GM11168 (cell line): ENCODE measurements at regions not wholly inside any gene's neighbourhood (a gene's known extent, or its start where the extent isn't known, plus 50 kb on each side); places are given as distances from the start of the nearest gene placed in this dataset.

Experiments
- in situ Hi-C: fragments of 300-500 bp; cut with MboI; formaldehyde crosslinking; loops from one replicate; pipeline ENCODE4 v1.12.0; 2022; ENCODE audit warnings: low sequenced_read_pairs; ENCODE audit not compliant: unreplicated experiment

DNA sequence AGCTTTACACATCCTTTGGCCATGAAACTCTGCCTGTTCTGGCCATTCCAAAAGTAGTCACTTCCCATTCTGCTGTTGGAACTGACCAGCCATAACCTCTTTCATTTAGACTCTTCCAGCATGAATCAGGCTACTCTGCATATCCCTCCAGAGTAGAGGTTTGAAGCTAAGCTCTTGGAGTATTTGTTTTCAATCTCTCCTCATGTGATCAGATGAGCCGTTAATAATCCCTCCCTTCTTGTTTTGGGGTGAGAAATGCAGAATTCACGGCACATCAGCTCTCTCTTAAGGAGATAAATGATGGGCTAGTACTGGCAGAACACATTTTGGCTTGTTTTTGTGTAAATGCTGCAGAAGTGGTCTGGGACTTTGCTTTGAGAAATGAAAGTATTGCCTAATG, 519.9 kb downstream of the PCDH17 start:
- in situ Hi-C loops, result no loop called here

GRCh38 chr13:58160980-58161379, 529.4 kb downstream of the PCDH17 start:
- in situ Hi-C loops, result no loop called here

DNA sequence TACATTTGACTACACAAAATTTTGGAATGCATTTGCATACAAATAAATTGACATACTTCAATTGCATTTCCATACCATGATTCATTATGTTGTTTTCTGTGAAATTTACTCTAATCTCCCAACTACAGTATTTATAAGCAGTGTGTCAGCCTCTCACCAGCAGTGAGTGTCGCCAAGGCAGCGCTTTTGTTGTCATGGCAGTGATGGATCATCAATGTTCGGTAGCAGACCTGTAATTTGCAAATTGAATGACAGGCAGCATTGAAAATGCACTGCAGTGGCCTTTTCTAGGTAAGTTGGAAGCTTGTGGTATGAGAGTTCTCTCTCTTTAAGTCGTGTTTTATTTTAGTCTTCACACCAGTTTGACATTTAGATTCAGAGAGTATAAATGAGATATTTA, 534.1 kb downstream of the PCDH17 start:
- in situ Hi-C loops, result no loop called here

DNA sequence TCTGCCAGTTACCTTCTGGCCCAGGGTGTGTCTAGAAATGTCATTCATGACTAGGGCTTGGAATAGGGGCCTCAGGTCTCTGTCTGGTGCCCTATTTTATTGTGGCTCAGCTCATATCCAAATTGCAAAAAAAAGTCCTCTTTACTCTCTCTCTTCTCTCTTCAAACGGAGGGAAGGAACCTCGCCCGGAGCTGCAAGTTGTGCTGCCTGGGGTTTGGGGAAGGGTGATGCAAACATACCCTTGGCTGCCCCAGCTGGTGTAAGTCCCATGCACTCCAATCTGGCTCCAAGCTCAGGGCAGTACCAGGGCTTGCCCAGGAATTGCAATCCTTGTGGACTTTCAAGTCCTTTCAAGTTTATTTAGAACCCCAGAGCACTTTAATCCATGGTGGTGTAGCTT, 549.6 kb downstream of the PCDH17 start:
- in situ Hi-C loops, result no loop called here

DNA sequence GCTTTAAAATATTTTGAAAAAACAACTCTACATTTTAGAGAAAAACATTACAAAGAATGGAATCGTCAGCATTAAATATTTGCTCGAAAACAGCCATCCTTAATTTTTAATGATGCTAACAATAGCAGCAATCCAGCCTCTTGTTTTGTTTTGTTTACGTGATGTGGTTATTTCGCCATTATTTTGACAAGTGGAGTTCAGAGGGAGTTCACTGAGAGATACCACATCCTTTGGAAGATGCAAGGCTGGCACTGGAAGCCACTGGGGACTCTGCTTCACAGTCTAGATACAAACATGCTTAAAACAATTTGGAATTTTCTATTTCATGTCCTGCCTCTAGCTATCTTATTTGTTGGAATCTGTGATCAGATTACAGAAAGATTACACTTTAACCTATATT, 556.3 kb downstream of the PCDH17 start:
- in situ Hi-C loops, result no loop called here

DNA sequence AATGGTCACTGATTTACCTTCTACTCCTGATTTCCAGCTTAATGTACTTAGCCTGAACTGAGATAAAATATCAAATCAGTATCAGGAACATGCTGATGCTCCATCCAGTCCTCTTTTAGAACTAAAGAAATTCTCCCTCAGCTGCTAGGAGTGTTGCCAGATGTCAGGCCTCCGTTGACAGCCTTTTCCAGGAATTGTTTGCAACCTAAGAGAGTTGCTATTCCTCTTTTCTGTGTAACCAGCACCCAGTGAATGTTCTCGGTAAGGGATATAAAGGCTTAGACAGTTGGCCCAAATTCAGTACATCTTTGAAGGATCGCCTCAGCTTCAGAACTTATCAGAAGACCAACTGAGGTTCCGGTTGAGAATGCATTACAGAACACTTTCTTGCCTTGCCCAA, 559.0 kb downstream of the PCDH17 start:
- in situ Hi-C loops, result no loop called here

GRCh38 chr13:58191754-58192153, 560.2 kb downstream of the PCDH17 start:
- in situ Hi-C loops, result no loop called here

DNA sequence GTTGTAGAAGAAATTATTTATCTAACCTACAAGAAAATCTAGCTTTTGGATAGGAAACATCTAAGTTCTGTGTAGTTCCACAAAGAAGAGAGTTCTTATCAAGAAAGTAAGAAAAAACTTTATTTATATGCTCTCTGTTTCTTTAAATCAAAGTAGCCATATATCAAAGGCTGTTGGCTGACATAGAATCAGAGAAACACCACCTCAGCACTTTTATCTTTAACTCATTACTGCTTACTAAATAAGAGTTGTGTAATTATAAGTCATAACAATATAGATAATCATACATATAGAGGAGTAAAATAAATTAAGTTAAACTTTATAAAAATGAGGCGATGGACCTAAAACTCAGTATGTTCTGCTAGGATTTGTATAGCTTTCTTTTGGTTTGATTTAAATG, 570.6 kb downstream of the PCDH17 start:
- in situ Hi-C loops, result no loop called here

DNA sequence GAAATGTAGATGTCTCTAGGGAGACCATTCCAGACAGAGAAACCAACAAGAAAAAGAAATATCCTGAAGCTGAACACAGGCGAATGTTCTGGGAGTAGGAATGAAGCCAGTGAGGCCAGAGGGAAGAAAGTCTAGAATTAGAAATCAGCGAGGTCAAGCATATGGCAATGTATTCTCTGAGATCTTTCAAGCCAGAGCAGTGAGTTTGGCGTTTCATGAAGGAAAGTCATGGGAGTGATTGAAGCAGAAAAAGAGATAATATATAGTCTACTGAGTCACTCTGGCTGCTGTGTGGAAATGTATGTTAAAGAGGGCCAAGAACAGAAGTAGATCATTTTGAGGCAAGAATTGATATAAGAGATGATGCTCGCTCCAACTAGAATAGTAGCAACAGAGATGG, 576.0 kb downstream of the PCDH17 start:
- in situ Hi-C loops, result no loop called here

DNA sequence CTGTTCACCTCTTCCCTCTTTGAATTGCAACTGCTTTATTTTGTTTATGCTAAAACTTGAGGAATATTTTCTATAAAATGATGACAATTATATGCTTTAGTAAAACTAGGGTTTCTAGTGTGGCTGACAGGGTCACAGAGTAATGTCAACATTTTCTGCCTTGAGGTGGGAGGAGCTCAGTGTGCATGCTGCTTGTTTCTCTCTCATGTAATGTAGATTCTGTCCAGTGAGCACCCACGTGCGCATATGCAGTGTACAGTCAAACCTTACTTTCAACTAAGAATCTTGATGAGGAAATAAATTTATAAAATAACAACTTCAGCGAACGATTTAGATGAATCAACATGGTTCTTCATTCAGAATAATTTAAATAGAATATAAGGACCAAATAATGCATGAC, 603.9 kb downstream of the PCDH17 start:
- in situ Hi-C loops, result no loop called here

- in situ Hi-C loops, result no loop called here
Measured at GRCh38 chr13:58238972-58239773, 607.6 kb downstream of the PCDH17 start.

GRCh38 chr13:58239774-58240268, 608.3 kb downstream of the PCDH17 start:
- in situ Hi-C loops, result no loop called here

DNA sequence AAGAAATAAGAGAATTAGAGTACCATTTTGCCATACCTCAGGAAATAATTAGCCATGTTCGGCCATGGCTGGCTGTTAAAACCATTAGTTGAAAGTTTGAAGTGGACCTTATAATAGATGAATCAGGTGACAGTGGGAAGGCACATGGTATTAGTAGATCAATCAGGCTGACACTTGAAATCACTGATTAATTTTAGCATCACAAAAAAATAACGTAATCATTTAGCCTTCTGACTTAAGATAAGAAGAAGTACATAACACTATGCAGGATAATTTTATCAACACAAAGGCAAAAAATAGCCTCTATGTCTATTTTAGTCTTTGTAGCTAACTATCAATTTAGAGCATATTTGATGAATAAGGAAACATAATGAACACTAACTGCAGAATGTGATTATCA, 615.5 kb downstream of the PCDH17 start:
- in situ Hi-C loops, result no loop called here

- in situ Hi-C loops, result no loop called here
Measured at GRCh38 chr13:58254943-58255342, 623.4 kb downstream of the PCDH17 start.

- in situ Hi-C loops, result no loop called here
Measured at GRCh38 chr13:58266271-58266670, 634.7 kb downstream of the PCDH17 start.

DNA sequence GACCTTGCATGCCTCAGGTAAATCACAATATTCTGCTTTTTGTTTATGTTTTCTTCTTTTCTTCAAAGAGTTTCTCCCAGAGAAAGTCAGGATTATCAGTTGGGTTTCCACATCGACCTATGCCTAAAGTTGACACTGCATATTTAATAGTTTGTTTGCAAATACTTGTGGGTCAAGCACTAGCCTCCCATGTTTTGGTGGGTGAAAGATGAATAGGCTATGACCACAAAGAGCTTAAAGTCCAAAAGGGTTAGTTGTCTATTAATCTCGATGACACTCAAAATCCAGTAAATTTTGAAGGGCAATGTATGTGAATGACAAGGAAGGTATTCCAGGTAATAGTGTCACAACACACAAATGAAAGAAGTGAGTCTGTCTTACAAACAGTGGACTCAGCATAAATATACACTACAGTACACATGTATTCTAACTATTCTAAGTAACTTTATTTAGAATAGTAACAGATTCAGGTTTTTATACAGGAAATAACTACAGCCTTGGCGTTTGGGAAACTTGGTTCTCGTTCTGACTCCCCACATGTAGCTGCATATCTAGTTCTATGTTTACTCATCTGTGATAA, 667.1 kb downstream of the PCDH17 start:
- in situ Hi-C loops, result no loop called here

- in situ Hi-C loops, result no loop called here
Measured at GRCh38 chr13:58300224-58300623, 668.7 kb downstream of the PCDH17 start.

GRCh38 chr13:58300974-58301681, 669.6 kb downstream of the PCDH17 start:
- in situ Hi-C loops, result no loop called here

GRCh38 chr13:58302349-58302748, 670.8 kb downstream of the PCDH17 start:
- in situ Hi-C loops, result no loop called here

DNA sequence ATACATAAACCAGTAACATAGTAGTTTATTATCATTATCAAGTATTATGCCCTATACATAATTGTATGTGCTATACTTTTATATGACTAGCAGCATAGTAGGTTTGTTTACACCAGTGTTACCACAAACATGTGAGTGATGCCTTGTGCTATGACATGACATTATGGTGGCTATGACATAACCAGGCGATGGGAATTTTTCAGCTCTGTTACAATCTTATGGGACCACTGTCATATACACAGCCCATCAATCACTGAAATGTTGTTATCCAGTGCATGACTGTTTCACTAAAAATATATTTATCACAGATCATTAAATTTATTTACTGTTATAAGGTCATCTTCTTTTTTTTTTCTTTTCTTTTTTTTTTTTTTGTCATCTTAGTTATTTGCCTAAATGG, 674.5 kb downstream of the PCDH17 start:
- in situ Hi-C loops, result no loop called here

DNA sequence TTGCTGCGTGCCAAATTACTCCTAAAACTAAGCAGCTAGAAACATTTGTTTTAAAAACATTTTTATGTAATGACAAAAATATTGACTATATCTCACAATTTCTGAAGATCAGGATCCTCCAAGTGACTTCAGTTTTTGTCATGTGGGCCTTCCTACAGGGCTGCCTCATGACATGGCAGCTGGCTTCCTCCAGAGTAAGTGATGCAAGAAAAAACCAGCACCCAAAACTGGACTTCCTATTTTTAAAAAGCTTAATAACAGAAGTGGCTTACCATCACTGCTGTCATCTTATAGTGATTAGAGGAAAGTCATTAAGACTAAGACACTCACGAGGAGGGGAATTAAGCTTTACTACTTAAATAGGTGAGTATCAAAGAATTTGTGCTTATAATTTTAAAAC, 681.7 kb downstream of the PCDH17 start:
- in situ Hi-C loops, result no loop called here
